GM18951 (cell line): ENCODE measurements at regions not wholly inside any gene's neighbourhood (a gene's known extent, or its start where the extent isn't known, plus 50 kb on each side); places are given as distances from the start of the nearest gene placed in this dataset.

ENCODE experiments used
- POLR2A ChIP-seq: IDR thresholded peaks from 4 replicates; pipeline ENCODE4 v1.6.1; 2011; ENCODE audit warnings: mild to moderate bottlenecking; ENCODE audit not compliant: insufficient read length, insufficient read depth; ENCODE audit errors: extremely low read depth
- in situ Hi-C: fragments of 300-500 bp; cut with MboI; formaldehyde crosslinking; loops from one replicate; pipeline ENCODE4 v1.12.0; 2022; ENCODE audit warnings: low sequenced_read_pairs, mixed read lengths, inconsistent platforms; ENCODE audit not compliant: unreplicated experiment

GRCh38 chr13:83204886-83205285, 677.4 kb downstream of the SLITRK1 start:
- no peak for TF ChIP-seq POLR2A
- in situ Hi-C loops, result no loop called here

GRCh38 chr13:83201506-83201905, 680.8 kb downstream of the SLITRK1 start:
- in situ Hi-C loops, result no loop called here
- no peak for TF ChIP-seq POLR2A

GRCh38 chr13:83197316-83197715, 685.0 kb downstream of the SLITRK1 start:
- in situ Hi-C loops, result no loop called here
- no peak for TF ChIP-seq POLR2A

- in situ Hi-C loops, result no loop called here
- no peak for TF ChIP-seq POLR2A
These were observed 692.3 kb downstream of the SLITRK1 start for GRCh38 chr13:83190020-83190419.

GRCh38 chr13:83184819-83185218, 697.5 kb downstream of the SLITRK1 start:
- in situ Hi-C loops, result no loop called here
- TF ChIP-seq POLR2A, result no peak

GRCh38 chr13:83184150-83184475, 698.2 kb downstream of the SLITRK1 start:
- in situ Hi-C loops, result no loop called here
- TF ChIP-seq POLR2A, result no peak

GRCh38 chr13:83183439-83184149, 698.7 kb downstream of the SLITRK1 start:
- in situ Hi-C loops, result no loop called here
- TF ChIP-seq POLR2A, result no peak

GRCh38 chr13:83182845-83183244, 699.4 kb downstream of the SLITRK1 start:
- in situ Hi-C loops, result no loop called here

GRCh38 chr13:83178008-83178407, 704.3 kb downstream of the SLITRK1 start:
- no peak for TF ChIP-seq POLR2A
- in situ Hi-C loops, result no loop called here

More at GRCh38 chr13:83182845-83183244, 699.4 kb downstream of the SLITRK1 start:
- no peak for TF ChIP-seq POLR2A

GRCh38 chr13:83168590-83168989, 713.7 kb downstream of the SLITRK1 start:
- no peak for TF ChIP-seq POLR2A
- in situ Hi-C loops, result no loop called here

- no peak for TF ChIP-seq POLR2A
- in situ Hi-C loops, result no loop called here
These were observed 715.1 kb downstream of the SLITRK1 start for GRCh38 chr13:83167203-83167602.

- no peak for TF ChIP-seq POLR2A
- in situ Hi-C loops, result no loop called here
These were observed 715.7 kb downstream of the SLITRK1 start for GRCh38 chr13:83166550-83166949.

GRCh38 chr13:83162493-83162892, 719.8 kb downstream of the SLITRK1 start:
- TF ChIP-seq POLR2A, result no peak
- in situ Hi-C loops, result no loop called here

GRCh38 chr13:83153848-83154247, 728.4 kb downstream of the SLITRK1 start:
- no peak for TF ChIP-seq POLR2A
- in situ Hi-C loops, result no loop called here

GRCh38 chr13:83151308-83151660, 731.0 kb downstream of the SLITRK1 start:
- in situ Hi-C loops, result no loop called here
- TF ChIP-seq POLR2A, result no peak
